ENCODE measurements at regions not wholly inside any gene's neighbourhood (a gene's known extent, or its start where the extent isn't known, plus 50 kb on each side); places are given as distances from the start of the nearest gene placed in this dataset.

- Histone ChIP-seq H3F3A (ENCODE audit: low read length, unreplicated experiment) (no peaks in the 10 kb centered on the region), H3K27ac (ENCODE audit: low read length) (no peak overlapping the region), H2AFZ (ENCODE audit: low read length) (no peak overlapping the region), H3K36me3 (ENCODE audit: low read depth, low read length) (no peaks in the 10 kb centered on the region), H3K4me3 (ENCODE audit: low read length) (no peak overlapping the region), H4K20me1 (ENCODE audit: low read length) (no peaks in the 10 kb centered on the region), H3K9me3 (ENCODE audit: low read length) (no peaks in the 10 kb centered on the region), H3K27me3 (ENCODE audit: low read length) (peaks cover 85% of the 10 kb centered on the region), H3K9me2 (replicated peaks; ENCODE audit: low read length) (no peaks in the 10 kb centered on the region), H3K79me2 (ENCODE audit: low read length) (no peaks in the 10 kb centered on the region), H3K4me1 (ENCODE audit: insufficient read depth, low read length) (no peaks in the 10 kb centered on the region), H3K4me2 (ENCODE audit: low read length) (no peak overlapping the region), H3K9ac (ENCODE audit: low read length) (no peak overlapping the region)
- BruUV-seq (replicated peaks), result no TSS peak
- DNase-seq (no peak), ATAC-seq (no peak)
- ChIA-PET POLR2A (ENCODE audit: unreplicated experiment) (no interaction called here), CTCF (no interaction called here)
- intact Hi-C loops (cut with micrococcal nuclease), result no loop called here
- TF ChIP-seq EZH2phosphoT487 (IDR thresholded peaks at IDR 0.05; ENCODE audit: borderline replicate concordance, low read length) (no peak), EZH2 (IDR thresholded peaks at IDR 0.05; ENCODE audit: low read length, unreplicated experiment) (no peak), CTCF (conservative IDR thresholded peaks at IDR 0.05; ENCODE audit: low read depth, low read length) (no peak)
Observed at GRCh38 chr11:20258376-20258895, 98.2 kb upstream of the DBX1 start.

- no peak for ATAC-seq
- Histone ChIP-seq H3K27me3 (ENCODE audit: low read length) (peaks cover 83% of the 10 kb centered on the region), H3K9ac (ENCODE audit: low read length) (no peak overlapping the region), H3K79me2 (ENCODE audit: low read length) (no peaks in the 10 kb centered on the region), H3K9me3 (ENCODE audit: low read length) (no peaks in the 10 kb centered on the region), H3F3A (ENCODE audit: low read length, unreplicated experiment) (no peaks in the 10 kb centered on the region), H3K9me2 (replicated peaks; ENCODE audit: low read length) (no peaks in the 10 kb centered on the region), H3K4me1 (ENCODE audit: insufficient read depth, low read length) (no peaks in the 10 kb centered on the region), H2AFZ (ENCODE audit: low read length) (no peak overlapping the region), H3K36me3 (ENCODE audit: low read depth, low read length) (no peaks in the 10 kb centered on the region), H4K20me1 (ENCODE audit: low read length) (no peaks in the 10 kb centered on the region), H3K4me2 (ENCODE audit: low read length) (no peak overlapping the region), H3K27ac (ENCODE audit: low read length) (no peak overlapping the region), H3K4me3 (ENCODE audit: low read length) (no peak overlapping the region)
- no peak for DNase-seq
- ChIA-PET CTCF (no interaction called here), POLR2A (ENCODE audit: unreplicated experiment) (no interaction called here)
- BruUV-seq (replicated peaks), result no TSS peak
- TF ChIP-seq EZH2phosphoT487 (IDR thresholded peaks at IDR 0.05; ENCODE audit: borderline replicate concordance, low read length), result no peak
- TF ChIP-seq EZH2 (IDR thresholded peaks at IDR 0.05; ENCODE audit: low read length, unreplicated experiment), result no peak
- no peak for TF ChIP-seq CTCF (conservative IDR thresholded peaks at IDR 0.05; ENCODE audit: low read depth, low read length)
- intact Hi-C loops (cut with micrococcal nuclease), result no loop called here
Observed at GRCh38 chr11:20256925-20257324, 96.7 kb upstream of the DBX1 start.

- peaks cover 91% of the 10 kb centered on the region for H3K27me3 ChIP-seq (ENCODE audit: low read length)
- H2AFZ ChIP-seq (ENCODE audit: low read length), result no peak overlapping the region
- H3K36me3 ChIP-seq (ENCODE audit: low read depth, low read length), result no peaks in the 10 kb centered on the region
- POLR2A ChIA-PET (ENCODE audit: unreplicated experiment), result no interaction called here
- no peaks in the 10 kb centered on the region for H3K9me3 ChIP-seq (ENCODE audit: low read length)
- TF ChIP-seq EZH2 (IDR thresholded peaks at IDR 0.05; ENCODE audit: low read length, unreplicated experiment), result no peak
- TF ChIP-seq CTCF (conservative IDR thresholded peaks at IDR 0.05; ENCODE audit: low read depth, low read length), result no peak
- TF ChIP-seq EZH2phosphoT487 (IDR thresholded peaks at IDR 0.05; ENCODE audit: borderline replicate concordance, low read length), result no peak
- H3K4me3 ChIP-seq (ENCODE audit: low read length), result no peak overlapping the region
- H3K9me2 ChIP-seq (replicated peaks; ENCODE audit: low read length), result no peaks in the 10 kb centered on the region
- ATAC-seq (no peak), DNase-seq (no peak)
- intact Hi-C loops (cut with micrococcal nuclease), result no loop called here
- no peaks in the 10 kb centered on the region for H3K79me2 ChIP-seq (ENCODE audit: low read length)
- no peaks in the 10 kb centered on the region for H4K20me1 ChIP-seq (ENCODE audit: low read length)
- H3K4me2 ChIP-seq (ENCODE audit: low read length), result no peak overlapping the region
- H3F3A ChIP-seq (ENCODE audit: low read length, unreplicated experiment), result no peaks in the 10 kb centered on the region
- no TSS peak for BruUV-seq (replicated peaks)
- H3K27ac ChIP-seq (ENCODE audit: low read length), result no peak overlapping the region
- CTCF ChIA-PET, result no interaction called here
- no peak overlapping the region for H3K9ac ChIP-seq (ENCODE audit: low read length)
- H3K4me1 ChIP-seq (ENCODE audit: insufficient read depth, low read length), result no peaks in the 10 kb centered on the region
Observed at GRCh38 chr11:20253796-20254195, 93.5 kb upstream of the DBX1 start.
